ENCODE measurements at regions not wholly inside any gene's neighbourhood (a gene's known extent, or its start where the extent isn't known, plus 50 kb on each side); places are given as distances from the start of the nearest gene placed in this dataset.

DNA sequence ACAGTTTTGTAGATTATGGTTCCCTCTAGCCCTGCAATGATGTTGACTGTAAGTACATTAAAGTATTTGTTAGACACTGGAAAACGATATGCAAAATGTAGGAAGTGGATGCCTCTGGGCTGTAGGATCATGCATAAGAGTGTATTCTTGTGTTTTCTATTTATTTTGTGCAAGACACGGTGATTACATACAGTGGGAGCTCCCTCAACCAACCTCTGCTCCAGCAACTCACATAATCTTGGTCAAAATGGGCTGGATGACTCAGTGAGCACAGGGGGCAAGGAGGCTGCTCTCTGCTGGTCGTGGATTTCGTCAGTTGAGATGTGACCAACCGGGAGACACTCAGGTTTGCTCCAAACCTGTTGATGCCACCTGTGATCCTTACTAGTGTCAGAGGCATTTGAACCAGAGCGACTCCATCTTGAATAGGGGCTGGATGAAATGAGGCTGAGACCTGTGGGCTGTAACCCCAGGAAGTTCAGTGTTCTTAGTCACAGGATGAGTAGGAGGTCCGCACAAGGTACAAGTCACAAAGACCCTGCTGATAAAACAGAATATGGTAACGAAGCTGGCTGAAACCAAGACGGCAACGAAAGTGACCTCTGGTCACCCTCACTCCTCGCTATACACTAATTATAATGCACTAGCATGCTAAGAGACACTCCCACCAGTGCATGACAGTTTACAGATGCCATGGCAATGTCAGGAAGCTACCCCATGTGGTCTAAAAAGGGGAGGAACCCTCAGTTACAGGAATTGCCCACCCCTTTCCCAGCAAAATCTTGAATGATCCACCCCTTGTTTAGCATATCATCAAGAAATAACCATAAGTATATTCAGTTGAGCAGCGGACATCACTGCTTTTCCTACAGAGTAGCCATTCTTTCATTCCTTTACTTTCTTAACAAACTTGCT lies 56.4 kb upstream of the FAM20C start:
- DNase-seq, result no peak

DNA sequence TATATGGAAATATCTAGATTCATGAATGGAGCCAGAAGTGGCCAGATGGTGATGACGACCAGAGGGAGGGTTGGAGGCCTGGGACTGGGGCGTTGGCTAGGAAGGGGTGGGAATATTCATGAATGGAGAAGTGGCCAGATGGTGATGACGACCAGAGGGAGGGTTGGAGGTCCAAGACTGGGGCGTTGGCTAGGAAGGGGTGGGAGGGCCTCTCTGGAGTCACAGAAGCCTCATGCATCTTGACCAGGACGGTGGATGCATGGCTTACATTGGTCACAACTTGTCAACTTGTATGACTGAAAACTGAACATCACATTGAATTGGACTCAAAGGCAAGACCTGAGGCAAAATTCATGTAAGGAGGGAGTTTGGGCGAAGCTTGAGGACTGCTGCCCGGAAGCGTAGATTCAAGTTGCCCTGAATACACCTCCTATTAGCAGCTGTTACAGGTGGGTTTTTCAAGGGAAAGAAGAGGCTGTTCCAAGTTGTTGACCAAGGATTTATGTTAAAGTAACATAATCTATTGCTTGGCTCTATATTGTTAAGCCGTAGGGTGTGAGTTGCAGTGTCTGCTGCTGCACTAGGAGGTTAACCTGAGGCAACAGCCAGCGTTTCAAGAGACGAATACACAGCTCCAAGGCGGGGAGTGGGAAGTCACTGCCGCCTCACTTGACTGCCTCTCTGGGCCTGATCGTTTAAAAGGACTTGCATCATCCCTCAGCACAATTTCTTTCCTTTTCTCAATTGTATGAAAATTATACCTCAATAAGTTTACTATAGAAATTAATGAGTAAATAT lies 55.1 kb upstream of the FAM20C start:
- DNase-seq, result no peak

DNA sequence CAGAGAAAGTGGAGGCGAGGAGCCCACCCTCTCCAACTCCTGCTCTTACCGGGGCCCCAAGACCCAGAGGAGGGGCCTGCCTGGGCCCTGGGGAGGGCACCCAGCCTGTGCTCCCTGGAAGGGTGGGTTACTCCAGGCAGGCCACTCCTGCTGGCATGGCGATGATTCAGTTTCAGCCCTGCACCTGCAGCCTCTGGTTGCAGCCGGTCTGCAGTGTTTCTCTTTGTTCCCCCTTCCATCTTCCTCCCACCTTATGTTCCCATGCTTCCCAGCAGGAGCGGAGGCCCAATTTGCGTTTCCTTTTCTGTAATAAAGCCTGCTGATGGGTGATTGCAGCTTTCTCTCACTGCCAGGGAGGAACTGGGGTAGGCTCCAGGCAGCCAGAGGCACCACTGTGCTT lies 53.2 kb upstream of the FAM20C start:
- no peak for DNase-seq

DNA sequence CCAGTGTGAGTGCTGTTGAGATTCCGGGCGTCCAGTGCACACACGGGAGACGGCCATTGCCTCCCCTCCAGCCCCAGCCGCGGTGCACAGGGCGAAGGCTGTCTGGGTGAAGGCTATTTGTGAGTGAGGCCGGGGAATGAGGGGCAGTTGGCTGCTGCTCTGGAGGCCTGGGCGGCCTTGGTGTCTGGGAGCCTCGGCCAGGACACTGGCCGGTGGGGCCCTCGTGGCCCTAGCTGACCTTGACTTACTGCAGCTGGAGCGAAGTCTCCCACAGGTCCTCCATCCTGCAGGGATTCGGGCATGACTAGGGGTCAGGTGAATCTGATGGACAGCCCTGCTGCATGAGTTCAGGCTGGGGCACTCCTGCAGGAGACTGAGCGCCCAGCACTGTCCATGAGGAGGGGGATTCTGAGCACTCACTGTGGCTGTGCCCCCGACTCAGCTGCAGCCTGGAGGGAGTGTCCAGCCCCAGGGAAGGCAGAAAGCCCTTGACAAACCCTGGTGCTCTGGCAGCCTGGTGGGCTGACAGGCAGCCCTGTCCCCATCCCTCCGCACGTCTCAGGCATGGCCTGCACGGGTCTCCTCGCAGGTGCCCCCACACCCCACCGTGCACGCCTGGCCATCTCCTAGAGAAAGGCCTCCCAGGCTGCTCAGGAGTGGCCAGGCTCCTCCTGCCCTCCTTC lies 52.7 kb upstream of the FAM20C start:
- DNase-seq, result no peak

DNA sequence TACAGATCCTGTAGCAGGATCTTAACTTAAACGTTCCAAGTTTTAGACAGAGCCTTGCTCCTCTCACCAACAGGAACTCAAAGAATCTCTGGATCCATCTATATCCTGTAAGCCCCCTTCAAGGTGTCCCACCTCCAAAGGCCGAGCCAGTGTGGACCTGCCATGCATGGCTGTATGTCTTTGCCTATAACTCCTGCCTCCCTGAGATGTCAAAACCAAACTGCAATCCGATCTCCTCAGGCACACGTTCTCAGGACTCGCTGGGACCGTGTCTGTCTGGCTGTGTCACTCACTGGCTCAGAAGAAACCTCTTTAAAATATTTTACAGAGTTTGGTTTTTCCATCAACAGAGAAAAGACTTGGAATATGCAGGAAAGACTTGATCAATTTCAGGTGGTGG lies 51.4 kb upstream of the FAM20C start:
- DNase-seq, result no peak

DNA sequence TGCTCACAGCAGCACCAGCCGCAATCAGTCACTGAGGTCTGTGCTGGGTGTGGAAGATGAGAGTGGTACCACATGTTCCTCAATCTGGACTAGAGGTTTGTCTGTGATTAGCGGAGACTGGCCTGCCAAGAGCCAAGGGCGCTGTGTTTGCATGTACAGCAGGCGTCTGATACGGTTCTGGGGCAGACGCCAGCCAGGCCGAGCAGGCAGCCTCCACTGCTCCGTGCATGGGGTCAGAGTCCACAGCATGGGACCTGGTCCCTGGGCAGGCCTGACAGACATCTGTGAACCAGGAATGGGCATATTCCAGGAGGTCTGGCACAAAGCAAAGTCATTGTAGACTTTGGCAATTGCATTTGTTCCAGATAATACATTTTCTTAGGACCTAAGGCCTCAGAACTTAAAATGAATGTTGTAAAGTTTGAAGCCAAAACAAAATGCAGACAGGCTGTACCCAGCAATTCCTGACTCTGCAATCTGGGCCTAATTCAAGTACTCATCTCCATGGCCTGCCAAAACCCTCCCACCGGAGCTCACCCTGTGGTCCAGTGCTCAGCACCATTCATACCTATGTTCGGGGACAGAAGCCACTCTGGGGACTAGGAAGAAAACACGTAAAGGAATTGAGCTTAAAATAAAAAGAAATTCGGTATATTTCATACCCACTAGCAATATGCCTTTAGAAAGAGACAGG lies 50.0 kb upstream of the FAM20C start:
- DNase-seq, result peak; percentile 43
